Activated T-helper 2 cell treated with anti-CD3 and anti-CD28 coated beads, Interferon-gamma antibody, Interleukin-2, Interleukin-4, amounts not matched to agents 10 μg/mL and 5 μg/mL and 100 μg/mL, durations not matched to agents 14 hours and 24 hours and 36 hours (primary cell): ENCODE measurements at regions not wholly inside any gene's neighbourhood (a gene's known extent, or its start where the extent isn't known, plus 50 kb on each side); places are given as distances from the start of the nearest gene placed in this dataset.

Source experiments
- DNase-seq: peaks from one replicate; pipeline ENCODE4 v3.0.0; 2021; ENCODE audit warnings: low spot score
- H3K27ac Mint-ChIP-seq: one replicate; pipeline ENCODE4 v1.8.0; 2021; ENCODE audit warnings: mixed read lengths
- H3K27me3 Mint-ChIP-seq: one replicate; pipeline ENCODE4 v1.8.0; 2021; ENCODE audit warnings: low read depth, mixed read lengths
- H3K36me3 Mint-ChIP-seq: one replicate; pipeline ENCODE4 v1.8.0; 2021; ENCODE audit warnings: low read depth, mixed read lengths
- H3K4me1 Mint-ChIP-seq: one replicate; pipeline ENCODE4 v1.8.0; 2021; ENCODE audit warnings: low read depth, mixed read lengths
- H3K4me3 Mint-ChIP-seq: one replicate; pipeline ENCODE4 v1.8.0; 2021; ENCODE audit warnings: low read depth, mild to moderate bottlenecking, moderate library complexity, mixed read lengths
- H3K9me3 Mint-ChIP-seq: one replicate; pipeline ENCODE4 v1.8.0; 2021; ENCODE audit warnings: mixed read lengths
- intact Hi-C: fragments of 100-400 bp; cut with micrococcal nuclease; formaldehyde crosslinking; loops from one replicate; pipeline ENCODE4 v1.15.1; 2023

DNA sequence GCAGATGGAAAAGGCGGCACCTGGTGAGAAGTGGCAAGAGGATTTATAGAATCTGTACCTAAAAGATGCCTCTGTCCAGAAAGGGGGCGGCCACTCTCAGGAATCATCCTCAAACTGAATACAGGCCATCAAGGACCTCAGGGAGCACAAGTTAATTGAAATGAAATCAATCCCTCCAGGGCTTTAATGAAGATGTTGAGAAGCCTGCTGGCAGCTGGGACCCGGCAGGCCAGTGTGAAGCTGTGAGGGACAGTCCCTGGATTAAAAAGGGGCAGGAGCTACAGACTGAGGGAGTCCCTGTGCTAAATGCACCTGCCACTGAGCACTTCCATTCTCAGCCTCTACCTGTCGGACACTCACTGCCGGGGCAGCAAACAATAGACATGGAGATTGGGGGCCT, 107.7 kb upstream of the GGTLC1 start:
- no peak for DNase-seq
- peaks cover 14% of the 10 kb centered on the region for H3K4me1 Mint-ChIP-seq
- H3K27ac Mint-ChIP-seq, result no peak overlapping the region
- H3K9me3 Mint-ChIP-seq, result no peaks in the 10 kb centered on the region
- peaks cover 8% of the 10 kb centered on the region for H3K27me3 Mint-ChIP-seq
- H3K4me3 Mint-ChIP-seq, result no peak overlapping the region
- intact Hi-C loops, result no loop called here
- no peaks in the 10 kb centered on the region for H3K36me3 Mint-ChIP-seq

DNA sequence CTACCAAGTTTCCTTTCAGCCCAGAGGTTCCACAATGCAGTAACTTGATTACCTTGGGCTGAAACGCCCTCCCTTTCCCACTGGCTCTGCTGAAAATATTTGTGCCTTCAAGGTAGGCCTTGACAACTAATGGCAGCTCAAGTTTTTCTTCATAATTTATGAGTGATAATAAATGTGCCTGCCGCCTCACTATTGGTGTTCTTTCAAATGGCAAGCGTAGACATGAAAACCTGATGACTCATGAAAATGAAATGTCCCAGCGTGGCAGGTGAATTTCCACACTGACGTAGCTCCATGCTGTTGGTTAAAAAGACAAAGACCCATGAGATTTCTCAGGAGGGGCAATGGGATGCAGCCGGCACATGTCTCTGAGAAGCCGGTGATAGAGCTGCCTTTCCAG, 107.2 kb upstream of the GGTLC1 start:
- no peak overlapping the region for H3K27ac Mint-ChIP-seq
- H3K27me3 Mint-ChIP-seq, result peaks cover 8% of the 10 kb centered on the region
- DNase-seq, result no peak
- intact Hi-C loops, result no loop called here
- H3K4me3 Mint-ChIP-seq, result no peak overlapping the region
- peaks cover 14% of the 10 kb centered on the region for H3K4me1 Mint-ChIP-seq
- H3K9me3 Mint-ChIP-seq, result no peaks in the 10 kb centered on the region
- H3K36me3 Mint-ChIP-seq, result no peaks in the 10 kb centered on the region

DNA sequence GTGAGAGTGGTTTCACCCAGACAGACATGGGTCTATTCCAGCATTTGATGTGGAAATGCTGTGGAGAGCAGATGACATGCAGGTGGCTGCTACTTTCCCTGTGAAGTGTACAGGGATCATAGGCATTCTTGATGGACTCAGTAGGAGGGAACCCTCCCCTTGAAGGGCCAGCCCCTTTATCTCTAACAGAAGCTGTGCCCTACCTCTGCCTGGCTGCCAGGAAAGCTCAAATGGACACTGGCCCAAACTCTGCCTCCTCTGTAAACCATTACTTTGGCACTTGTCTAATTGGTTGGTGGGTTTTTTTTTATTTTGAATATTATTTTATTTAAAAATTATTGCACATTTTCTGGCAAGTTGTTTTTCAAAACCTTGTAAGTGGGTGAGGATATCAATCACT, 106.7 kb upstream of the GGTLC1 start:
- Mint-ChIP-seq H3K4me1 (peaks cover 10% of the 10 kb centered on the region), H3K36me3 (no peaks in the 10 kb centered on the region), H3K27me3 (peaks cover 8% of the 10 kb centered on the region), H3K27ac (no peak overlapping the region), H3K4me3 (no peak overlapping the region), H3K9me3 (no peaks in the 10 kb centered on the region)
- intact Hi-C loops, result no loop called here
- DNase-seq, result no peak

DNA sequence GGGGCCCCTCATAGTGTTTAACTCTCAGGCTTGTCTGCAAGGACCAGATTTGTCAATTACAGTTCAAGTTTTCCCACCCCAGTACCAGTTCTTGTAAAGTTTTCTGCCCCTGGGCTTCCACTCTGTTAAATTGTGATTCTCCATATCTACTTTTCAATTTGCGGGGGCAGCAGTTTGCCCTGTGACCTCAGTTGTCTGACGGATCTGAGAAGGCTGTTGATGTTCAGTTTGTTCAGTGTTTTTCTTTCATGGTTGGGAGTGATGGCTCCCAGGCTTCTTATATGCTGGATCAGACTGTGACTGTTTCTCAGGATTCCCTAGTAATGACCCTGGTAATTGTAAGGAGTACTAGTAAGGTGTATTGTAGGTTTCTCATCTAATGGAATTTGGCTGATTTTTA, 101.0 kb upstream of the GGTLC1 start:
- H3K4me1 Mint-ChIP-seq, result no peaks in the 10 kb centered on the region
- DNase-seq, result no peak
- H3K27me3 Mint-ChIP-seq, result peaks cover 4% of the 10 kb centered on the region
- intact Hi-C loops, result no loop called here
- no peak overlapping the region for H3K4me3 Mint-ChIP-seq
- no peaks in the 10 kb centered on the region for H3K9me3 Mint-ChIP-seq
- no peak overlapping the region for H3K27ac Mint-ChIP-seq
- H3K36me3 Mint-ChIP-seq, result no peaks in the 10 kb centered on the region

DNA sequence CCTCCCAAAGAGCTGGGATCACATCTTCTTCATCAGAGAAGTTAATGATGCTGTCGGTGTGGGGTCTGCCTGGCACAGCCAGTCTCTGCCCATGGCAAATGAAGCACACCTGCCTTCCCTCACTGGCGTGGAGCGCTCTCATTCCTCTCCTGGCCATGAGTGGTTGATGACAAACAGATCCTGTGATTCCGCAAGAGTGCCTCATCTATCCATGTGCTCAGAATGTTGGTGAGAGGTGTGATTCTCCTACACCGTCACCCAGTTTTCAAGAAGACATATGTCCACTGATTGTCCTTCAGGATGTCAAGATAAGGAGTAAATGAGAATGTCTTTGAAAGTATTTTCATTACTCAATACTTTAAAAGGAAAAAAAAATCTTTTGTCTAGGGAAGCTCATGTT, 97.5 kb upstream of the GGTLC1 start:
- Mint-ChIP-seq H3K36me3 (no peaks in the 10 kb centered on the region), H3K4me3 (no peak overlapping the region), H3K4me1 (no peaks in the 10 kb centered on the region), H3K9me3 (no peaks in the 10 kb centered on the region), H3K27ac (no peak overlapping the region), H3K27me3 (peaks cover 2% of the 10 kb centered on the region)
- intact Hi-C loops, result no loop called here
- DNase-seq, result no peak

DNA sequence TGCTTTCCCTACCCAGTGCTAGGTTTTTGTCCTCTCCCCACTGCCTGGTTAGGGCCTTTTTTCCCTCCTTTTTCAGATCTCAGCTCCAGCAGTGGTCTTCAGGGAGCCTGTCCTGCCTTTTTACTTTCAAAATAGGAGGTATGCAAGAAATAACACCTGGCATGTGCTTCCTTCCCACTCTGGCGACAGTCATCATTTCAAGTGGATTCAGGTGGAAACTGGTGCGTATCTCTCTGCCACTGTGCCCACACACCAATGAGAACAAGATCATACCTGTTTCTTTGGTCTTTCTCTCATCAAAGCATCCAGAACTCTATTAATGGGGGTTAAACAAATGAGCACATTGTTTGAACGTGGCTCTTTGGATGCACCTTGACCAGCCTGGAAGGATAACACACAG, 95.7 kb upstream of the GGTLC1 start:
- Mint-ChIP-seq H3K9me3 (no peaks in the 10 kb centered on the region), H3K27ac (no peak overlapping the region), H3K4me3 (no peak overlapping the region), H3K4me1 (no peaks in the 10 kb centered on the region), H3K36me3 (no peaks in the 10 kb centered on the region), H3K27me3 (peaks cover 2% of the 10 kb centered on the region)
- intact Hi-C loops, result no loop called here
- DNase-seq, result no peak

DNA sequence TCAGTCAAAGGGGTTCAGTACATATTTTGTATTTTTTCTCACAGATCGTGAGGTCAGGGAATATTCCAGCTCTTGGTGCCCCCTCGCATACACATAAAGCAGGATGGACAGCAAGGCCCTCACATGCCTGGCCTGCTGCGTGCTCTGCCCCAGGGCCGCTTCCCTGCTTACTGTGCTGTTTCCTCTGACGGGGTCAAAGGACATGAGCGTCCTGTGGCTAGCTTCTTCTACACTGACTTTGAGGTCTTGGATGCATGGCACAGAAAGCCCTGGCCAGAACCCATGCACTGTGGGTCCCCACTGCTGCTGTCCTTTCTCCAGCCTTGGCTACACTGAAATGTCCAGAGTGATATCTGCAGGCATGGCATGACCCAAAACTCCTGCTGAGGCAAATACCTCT, 92.5 kb upstream of the GGTLC1 start:
- intact Hi-C loops, result no loop called here
- H3K36me3 Mint-ChIP-seq, result no peaks in the 10 kb centered on the region
- no peaks in the 10 kb centered on the region for H3K4me1 Mint-ChIP-seq
- no peak overlapping the region for H3K27ac Mint-ChIP-seq
- no peak overlapping the region for H3K4me3 Mint-ChIP-seq
- no peaks in the 10 kb centered on the region for H3K27me3 Mint-ChIP-seq
- no peaks in the 10 kb centered on the region for H3K9me3 Mint-ChIP-seq
- DNase-seq, result no peak

DNA sequence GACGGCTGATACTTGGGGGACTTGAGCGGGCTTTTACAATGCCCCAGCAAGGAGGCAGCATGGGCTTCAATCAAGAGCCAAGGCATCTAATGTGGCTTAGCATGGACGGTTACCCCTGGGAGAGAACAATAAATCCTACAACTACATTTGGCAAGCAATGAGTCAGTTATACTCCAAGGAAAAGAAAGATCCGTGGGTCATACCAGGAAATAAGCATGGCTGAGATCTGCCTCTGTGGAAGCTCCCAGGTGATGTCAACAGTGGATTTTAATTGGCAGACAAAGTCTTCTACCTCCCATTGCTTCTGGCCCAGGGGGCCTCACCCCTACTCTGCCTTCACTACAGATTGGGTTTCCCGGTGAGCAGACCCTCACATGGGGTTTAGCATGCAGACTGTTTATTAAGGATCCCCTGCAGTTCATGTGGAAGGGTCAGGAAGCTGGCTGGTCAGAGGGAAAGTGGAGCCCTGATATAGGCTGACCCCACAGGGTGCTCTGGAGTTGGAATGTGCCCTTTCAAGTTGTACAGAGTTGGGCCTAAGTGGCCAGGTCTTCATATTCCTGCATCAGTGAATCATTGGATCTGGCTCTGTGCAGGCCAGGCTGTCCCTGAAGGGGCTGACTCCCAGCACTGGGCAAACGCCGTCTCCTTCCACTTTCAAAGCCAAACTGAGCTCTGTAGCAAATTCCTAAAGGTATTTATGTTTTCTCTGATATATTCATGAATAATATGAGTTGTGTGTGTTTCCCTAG, 91.3 kb upstream of the GGTLC1 start:
- no peaks in the 10 kb centered on the region for H3K36me3 Mint-ChIP-seq
- no peak overlapping the region for H3K4me3 Mint-ChIP-seq
- H3K27me3 Mint-ChIP-seq, result no peaks in the 10 kb centered on the region
- no peak overlapping the region for H3K27ac Mint-ChIP-seq
- no peaks in the 10 kb centered on the region for H3K4me1 Mint-ChIP-seq
- intact Hi-C loops, result no loop called here
- DNase-seq, result no peak
- H3K9me3 Mint-ChIP-seq, result no peaks in the 10 kb centered on the region

DNA sequence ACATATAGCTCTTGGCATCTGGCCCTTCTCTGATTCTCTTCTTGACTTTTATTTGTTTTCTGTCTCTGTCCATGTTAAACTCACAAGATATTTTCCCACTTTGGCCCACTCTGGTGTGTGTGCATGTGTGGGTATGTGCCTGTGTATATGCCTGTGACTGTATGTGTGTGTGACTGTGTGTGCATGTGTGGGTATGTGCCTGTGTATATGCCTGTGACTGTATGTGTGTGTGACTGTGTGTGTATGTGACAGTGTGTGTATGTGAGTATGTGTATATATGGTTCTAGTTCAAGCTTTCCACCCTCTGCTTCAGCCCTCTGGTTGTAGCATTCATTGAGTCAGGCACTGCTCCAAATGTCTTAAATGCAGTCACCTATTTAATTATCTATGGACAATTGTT, 88.6 kb upstream of the GGTLC1 start:
- Mint-ChIP-seq H3K4me1 (no peaks in the 10 kb centered on the region), H3K27ac (no peak overlapping the region), H3K36me3 (no peaks in the 10 kb centered on the region), H3K4me3 (no peak overlapping the region), H3K9me3 (no peaks in the 10 kb centered on the region), H3K27me3 (no peaks in the 10 kb centered on the region)
- no peak for DNase-seq
- intact Hi-C loops, result no loop called here

DNA sequence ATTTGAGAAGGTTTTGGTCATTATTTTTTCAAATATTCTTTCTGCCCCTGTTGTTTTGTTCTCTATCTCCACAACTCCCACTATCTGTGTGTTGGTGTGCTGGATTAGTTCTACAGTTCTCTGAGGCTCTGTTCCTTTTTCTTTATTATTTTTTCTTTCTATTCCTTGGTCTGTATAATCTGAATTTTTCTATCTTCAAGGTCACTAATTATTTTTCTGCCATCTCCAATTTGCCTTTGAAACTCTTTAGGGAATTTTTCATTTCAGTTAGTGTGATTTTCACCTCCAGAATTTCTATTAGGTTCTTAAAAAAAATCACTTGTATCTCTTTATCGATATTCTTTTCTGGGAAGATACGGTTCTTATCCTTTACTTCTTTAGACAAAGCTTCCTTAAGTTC, 82.1 kb upstream of the GGTLC1 start:
- Mint-ChIP-seq H3K4me1 (peaks cover 10% of the 10 kb centered on the region), H3K4me3 (no peak overlapping the region), H3K27me3 (peaks cover 2% of the 10 kb centered on the region), H3K9me3 (peaks cover 17% of the 10 kb centered on the region), H3K36me3 (peaks cover 9% of the 10 kb centered on the region), H3K27ac (no peak overlapping the region)
- intact Hi-C loops, result no loop called here
- DNase-seq, result no peak

DNA sequence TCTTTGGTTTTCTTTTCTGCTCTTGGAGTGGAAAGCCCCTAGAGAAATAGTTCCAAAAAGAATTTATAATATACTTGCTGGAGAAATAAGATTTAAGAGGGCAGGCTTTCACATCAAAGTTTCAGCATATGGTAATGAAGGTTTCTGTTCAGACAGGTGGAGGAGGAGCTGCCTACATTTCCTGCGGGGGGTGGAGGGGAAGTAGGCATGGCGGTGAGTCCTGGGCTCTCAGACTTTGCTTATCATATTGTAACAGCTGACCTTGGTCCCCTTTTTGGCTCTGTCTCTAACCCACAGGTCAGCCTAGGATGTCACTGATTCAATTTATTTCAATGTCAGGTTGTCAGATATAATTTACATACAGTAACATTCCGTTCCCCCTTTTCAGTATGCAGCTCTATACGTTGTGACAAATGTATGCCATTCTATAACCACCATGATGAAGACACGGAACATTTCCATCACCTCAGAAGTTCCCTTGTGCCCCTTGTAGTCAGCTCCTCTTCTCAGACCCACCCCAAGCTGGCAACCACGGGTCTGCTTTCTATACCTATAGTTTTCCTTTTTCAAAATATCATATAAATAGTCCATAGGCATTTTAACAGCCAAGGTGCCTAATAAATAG, 77.6 kb upstream of the GGTLC1 start:
- DNase-seq, result no peak

DNA sequence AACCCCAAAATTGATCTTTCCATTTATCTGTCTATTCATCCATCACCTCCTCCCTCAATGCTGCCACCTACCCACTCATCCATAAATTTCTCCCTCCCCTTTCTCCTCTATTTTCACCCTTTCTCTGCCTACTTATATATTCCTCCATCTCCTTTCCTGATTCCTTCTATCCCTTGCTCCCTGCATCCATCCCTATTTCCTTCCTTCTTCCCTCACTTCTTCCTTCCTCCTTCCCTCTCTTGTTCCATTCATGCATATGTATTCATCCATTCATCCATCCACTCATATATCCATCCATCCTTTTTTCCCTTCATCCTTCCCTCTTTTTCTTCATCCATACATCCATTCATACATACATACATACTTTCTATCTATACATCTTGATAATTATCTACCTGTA, 76.3 kb upstream of the GGTLC1 start:
- Mint-ChIP-seq H3K27me3 (peaks cover 2% of the 10 kb centered on the region), H3K4me1 (peaks cover 12% of the 10 kb centered on the region), H3K27ac (no peak overlapping the region), H3K9me3 (no peaks in the 10 kb centered on the region), H3K36me3 (no peaks in the 10 kb centered on the region), H3K4me3 (no peak overlapping the region)
- intact Hi-C loops, result no loop called here
- no peak for DNase-seq

More for the DNA sequence above, 77.6 kb upstream of the GGTLC1 start:
- Mint-ChIP-seq H3K27me3 (peaks cover 2% of the 10 kb centered on the region), H3K9me3 (peaks cover 11% of the 10 kb centered on the region), H3K36me3 (peaks cover 6% of the 10 kb centered on the region), H3K4me1 (peaks cover 12% of the 10 kb centered on the region), H3K27ac (peak overlapping the region; percentile 33), H3K4me3 (peak overlapping the region; percentile 45)
- intact Hi-C loops, result no loop called here

DNA sequence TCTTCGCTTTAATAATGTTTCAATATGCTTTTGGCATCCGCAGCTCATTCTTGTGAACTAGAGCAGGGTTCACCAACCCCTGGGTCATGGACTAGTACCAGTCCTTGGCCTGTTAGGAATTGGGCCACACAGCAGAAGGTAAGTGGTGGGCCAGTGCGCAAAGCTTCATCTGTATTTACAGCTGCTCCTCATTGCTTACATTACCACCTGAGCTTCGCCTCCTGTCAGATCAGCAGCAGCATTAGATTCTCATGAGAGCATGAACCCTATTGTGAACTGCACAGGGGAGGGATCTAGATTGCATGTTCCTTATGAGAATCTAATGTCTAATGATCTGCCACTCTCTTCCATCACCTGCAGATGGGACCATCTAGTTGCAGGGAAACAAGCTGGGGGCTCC, 75.5 kb upstream of the GGTLC1 start:
- DNase-seq, result no peak
- no peak overlapping the region for H3K27ac Mint-ChIP-seq
- intact Hi-C loops, result no loop called here
- H3K27me3 Mint-ChIP-seq, result peaks cover 2% of the 10 kb centered on the region
- no peak overlapping the region for H3K4me3 Mint-ChIP-seq
- H3K9me3 Mint-ChIP-seq, result no peaks in the 10 kb centered on the region
- peaks cover 12% of the 10 kb centered on the region for H3K4me1 Mint-ChIP-seq
- no peaks in the 10 kb centered on the region for H3K36me3 Mint-ChIP-seq
